Stimulated activated naive CD8-positive, alpha-beta T cell treated with anti-CD3 and anti-CD28 coated beads, Interleukin-15, amount 100 ng/mL, for 72 hours (primary cell): ENCODE measurements at regions not wholly inside any gene's neighbourhood (a gene's known extent, or its start where the extent isn't known, plus 50 kb on each side); places are given as distances from the start of the nearest gene placed in this dataset.
"Not testable (repeated sequence)": the region's sequence is repeated elsewhere in the genome, so short reads cannot be mapped to it uniquely, and the experiment has no call there.

Experiments used
- ATAC-seq: fragments of 150-1000 bp; cut with Tn5 transposase; 2 replicates; pipeline ENCODE4 v1.10.0; 2021; ENCODE audit warnings: mild to moderate bottlenecking, moderate library complexity
- DNase-seq, 2 donors: peaks; one replicate each; pipeline ENCODE4 v3.0.0; 2021 to 2022
- H3K27ac Mint-ChIP-seq, 2 donors: one replicate each; pipeline ENCODE4 v1.8.0; 2022; ENCODE audit warnings: mild to moderate bottlenecking in 2 of 2, mixed read lengths in 2 of 2, moderate library complexity in 2 of 2
- H3K27me3 Mint-ChIP-seq: one replicate; pipeline ENCODE4 v1.8.0; 2022; ENCODE audit warnings: mixed read lengths
- H3K4me1 Mint-ChIP-seq: one replicate; pipeline ENCODE4 v1.8.0; 2022; ENCODE audit warnings: mild to moderate bottlenecking, mixed read lengths
- H3K4me3 Mint-ChIP-seq, 2 donors: one replicate each; pipeline ENCODE4 v1.8.0; 2022; ENCODE audit warnings: mild to moderate bottlenecking in 2 of 2, mixed read lengths in 2 of 2, moderate library complexity in 1 of 2
- H3K9me3 Mint-ChIP-seq, 2 donors: one replicate each; pipeline ENCODE4 v1.8.0; 2022; ENCODE audit warnings: mixed read lengths in 2 of 2

- H3K9me3 Mint-ChIP-seq, result peaks cover 17 to 23% of the 10 kb centered on the region in 2 donors
- no peak overlapping the region for H3K4me3 Mint-ChIP-seq
- no peaks in the 10 kb centered on the region for H3K27me3 Mint-ChIP-seq
- DNase-seq (no peak), ATAC-seq (no peak)
- no peak overlapping the region for H3K27ac Mint-ChIP-seq
- peaks cover 14% of the 10 kb centered on the region for H3K4me1 Mint-ChIP-seq
Observed at GRCh38 chr5:153361735-153362409, 128.6 kb upstream of the GRIA1 start.

GRCh38 chr5:153365547-153365946 lies 124.9 kb upstream of the GRIA1 start:
- Mint-ChIP-seq H3K4me1 (no peaks in the 10 kb centered on the region), H3K27ac (peak overlapping the region in 1 of 2 donors; percentile 38), H3K9me3 (peaks cover 11 to 16% of the 10 kb centered on the region in 2 donors), H3K4me3 (no peak overlapping the region), H3K27me3 (no peaks in the 10 kb centered on the region)
- no peak for ATAC-seq
- no peak for DNase-seq

GRCh38 chr5:153367466-153367865 lies 123.0 kb upstream of the GRIA1 start:
- Mint-ChIP-seq H3K9me3 (peaks cover 11 to 16% of the 10 kb centered on the region in 2 donors), H3K4me1 (no peaks in the 10 kb centered on the region), H3K27ac (no peak overlapping the region), H3K27me3 (no peaks in the 10 kb centered on the region), H3K4me3 (no peak overlapping the region)
- DNase-seq, result no peak
- no peak for ATAC-seq

- ATAC-seq (no peak), DNase-seq (no peak)
- Mint-ChIP-seq H3K27me3 (no peaks in the 10 kb centered on the region), H3K4me1 (no peaks in the 10 kb centered on the region), H3K9me3 (peaks cover 5 to 14% of the 10 kb centered on the region in 2 donors), H3K4me3 (no peak overlapping the region), H3K27ac (no peak overlapping the region)
Observed at GRCh38 chr5:153372425-153373129, 117.9 kb upstream of the GRIA1 start.

GRCh38 chr5:153373130-153373498 lies 117.4 kb upstream of the GRIA1 start:
- H3K27me3 Mint-ChIP-seq, result no peaks in the 10 kb centered on the region
- no peak for DNase-seq
- H3K4me1 Mint-ChIP-seq, result no peaks in the 10 kb centered on the region
- no peak overlapping the region for H3K4me3 Mint-ChIP-seq
- ATAC-seq, result no peak
- H3K27ac Mint-ChIP-seq, result no peak overlapping the region
- peaks cover 6 to 9% of the 10 kb centered on the region in 2 donors for H3K9me3 Mint-ChIP-seq

GRCh38 chr5:153381630-153382029 lies 108.8 kb upstream of the GRIA1 start:
- not testable (repeated sequence) for H3K27ac Mint-ChIP-seq, H3K4me1 Mint-ChIP-seq, DNase-seq, H3K4me3 Mint-ChIP-seq, H3K9me3 Mint-ChIP-seq, H3K27me3 Mint-ChIP-seq, ATAC-seq

GRCh38 chr5:153390569-153390968 lies 99.9 kb upstream of the GRIA1 start:
- Mint-ChIP-seq H3K4me3 (no peak overlapping the region), H3K4me1 (no peaks in the 10 kb centered on the region), H3K9me3 (peaks cover 0 to 4% of the 10 kb centered on the region in 2 donors), H3K27me3 (no peaks in the 10 kb centered on the region), H3K27ac (no peak overlapping the region)
- ATAC-seq (no peak), DNase-seq (no peak)

- H3K9me3 Mint-ChIP-seq, result peaks cover 0 to 14% of the 10 kb centered on the region in 2 donors
- DNase-seq, result no peak
- ATAC-seq, result no peak
- H3K27me3 Mint-ChIP-seq, result peaks cover 7% of the 10 kb centered on the region
- H3K27ac Mint-ChIP-seq, result no peak overlapping the region
- no peak overlapping the region for H3K4me3 Mint-ChIP-seq
- no peaks in the 10 kb centered on the region for H3K4me1 Mint-ChIP-seq
Observed at GRCh38 chr5:153399595-153399994, 90.9 kb upstream of the GRIA1 start.

- no peak for ATAC-seq
- no peak overlapping the region for H3K27ac Mint-ChIP-seq
- peaks cover under 1 to 14% of the 10 kb centered on the region in 2 donors for H3K9me3 Mint-ChIP-seq
- no peaks in the 10 kb centered on the region for H3K4me1 Mint-ChIP-seq
- no peak overlapping the region for H3K4me3 Mint-ChIP-seq
- peaks cover 7% of the 10 kb centered on the region for H3K27me3 Mint-ChIP-seq
- no peak for DNase-seq
Observed at GRCh38 chr5:153400931-153401330, 89.5 kb upstream of the GRIA1 start.

- Mint-ChIP-seq H3K4me3 (no peak overlapping the region), H3K27me3 (peaks cover 7% of the 10 kb centered on the region), H3K27ac (no peak overlapping the region), H3K4me1 (no peaks in the 10 kb centered on the region), H3K9me3 (peaks cover 6 to 14% of the 10 kb centered on the region in 2 donors)
- DNase-seq (no peak), ATAC-seq (no peak)
Observed at GRCh38 chr5:153402550-153402949, 87.9 kb upstream of the GRIA1 start.

- no peak for ATAC-seq
- Mint-ChIP-seq H3K27ac (no peak overlapping the region), H3K9me3 (peaks cover 6 to 7% of the 10 kb centered on the region in 2 donors), H3K4me3 (no peak overlapping the region), H3K27me3 (peaks cover 7% of the 10 kb centered on the region), H3K4me1 (no peaks in the 10 kb centered on the region)
- DNase-seq, result no peak
Observed at GRCh38 chr5:153403470-153403869, 87.0 kb upstream of the GRIA1 start.

GRCh38 chr5:153404747-153405146 lies 85.7 kb upstream of the GRIA1 start:
- ATAC-seq, result no peak
- no peak for DNase-seq
- no peak overlapping the region for H3K27ac Mint-ChIP-seq
- no peaks in the 10 kb centered on the region for H3K27me3 Mint-ChIP-seq
- H3K4me3 Mint-ChIP-seq, result no peak overlapping the region
- H3K9me3 Mint-ChIP-seq, result peaks cover under 1 to 6% of the 10 kb centered on the region in 2 donors
- no peaks in the 10 kb centered on the region for H3K4me1 Mint-ChIP-seq

GRCh38 chr5:153421676-153422075 lies 68.8 kb upstream of the GRIA1 start:
- ATAC-seq, result no peak
- no peaks in the 10 kb centered on the region for H3K9me3 Mint-ChIP-seq

GRCh38 chr5:153425914-153426313 lies 64.6 kb upstream of the GRIA1 start:
- Mint-ChIP-seq H3K27ac (no peak overlapping the region), H3K27me3 (no peaks in the 10 kb centered on the region), H3K9me3 (no peaks in the 10 kb centered on the region), H3K4me1 (no peaks in the 10 kb centered on the region), H3K4me3 (no peak overlapping the region)
- ATAC-seq (no peak), DNase-seq (no peak)

More at GRCh38 chr5:153421676-153422075, 68.8 kb upstream of the GRIA1 start:
- no peak overlapping the region for H3K27ac Mint-ChIP-seq
- H3K4me1 Mint-ChIP-seq, result no peaks in the 10 kb centered on the region
- DNase-seq, result no peak
- no peak overlapping the region for H3K4me3 Mint-ChIP-seq
- no peaks in the 10 kb centered on the region for H3K27me3 Mint-ChIP-seq

- H3K4me3 Mint-ChIP-seq, result peak overlapping the region in 1 of 2 donors; percentile 29
- peaks cover 0 to 10% of the 10 kb centered on the region in 2 donors for H3K9me3 Mint-ChIP-seq
- peaks cover 8% of the 10 kb centered on the region for H3K27me3 Mint-ChIP-seq
- H3K4me1 Mint-ChIP-seq, result no peaks in the 10 kb centered on the region
- peak; percentile 86 for ATAC-seq
- DNase-seq, result peak in 1 of 2 donors; percentile 29
- H3K27ac Mint-ChIP-seq, result peak overlapping the region; percentile 71 to 86
Observed at GRCh38 chr5:153429761-153430380, 60.6 kb upstream of the GRIA1 start.

GRCh38 chr5:153432583-153432982 lies 57.9 kb upstream of the GRIA1 start:
- peaks cover 8% of the 10 kb centered on the region for H3K27me3 Mint-ChIP-seq
- ATAC-seq (no peak), DNase-seq (no peak)
- H3K4me3 Mint-ChIP-seq, result no peak overlapping the region
- no peaks in the 10 kb centered on the region for H3K4me1 Mint-ChIP-seq
- peaks cover 0 to 10% of the 10 kb centered on the region in 2 donors for H3K9me3 Mint-ChIP-seq
- H3K27ac Mint-ChIP-seq, result no peak overlapping the region
